ENCODE measurements at regions not wholly inside any gene's neighbourhood (a gene's known extent, or its start where the extent isn't known, plus 50 kb on each side); places are given as distances from the start of the nearest gene placed in this dataset.
"Not testable (repeated sequence)": the region's sequence is repeated elsewhere in the genome, so short reads cannot be mapped to it uniquely, and the experiment has no call there.

DNA sequence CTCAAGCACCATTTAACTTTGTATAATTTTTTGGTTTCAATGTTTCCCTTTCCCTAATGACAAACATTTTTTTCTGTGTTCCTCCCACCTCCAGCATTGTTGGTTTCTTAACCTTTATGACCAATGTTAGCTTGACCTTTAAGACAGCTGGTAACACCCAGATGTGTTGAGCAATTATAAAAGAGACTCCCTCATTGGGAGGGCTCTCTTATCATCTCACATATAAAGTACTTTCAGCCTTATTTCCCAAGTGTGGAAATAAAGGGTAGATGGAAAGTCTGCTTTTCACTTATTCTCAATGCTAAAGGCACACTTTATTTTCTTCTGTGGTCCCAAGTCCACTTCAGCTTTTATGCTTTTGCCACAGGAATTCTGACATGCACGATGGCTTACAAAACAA is 1420.4 kb downstream of the RAPGEF2 start:
- no peak overlapping the region for H3K4me3 ChIP-seq (ENCODE audit: low read depth, low read length)
- TF ChIP-seq, protein P1, sequence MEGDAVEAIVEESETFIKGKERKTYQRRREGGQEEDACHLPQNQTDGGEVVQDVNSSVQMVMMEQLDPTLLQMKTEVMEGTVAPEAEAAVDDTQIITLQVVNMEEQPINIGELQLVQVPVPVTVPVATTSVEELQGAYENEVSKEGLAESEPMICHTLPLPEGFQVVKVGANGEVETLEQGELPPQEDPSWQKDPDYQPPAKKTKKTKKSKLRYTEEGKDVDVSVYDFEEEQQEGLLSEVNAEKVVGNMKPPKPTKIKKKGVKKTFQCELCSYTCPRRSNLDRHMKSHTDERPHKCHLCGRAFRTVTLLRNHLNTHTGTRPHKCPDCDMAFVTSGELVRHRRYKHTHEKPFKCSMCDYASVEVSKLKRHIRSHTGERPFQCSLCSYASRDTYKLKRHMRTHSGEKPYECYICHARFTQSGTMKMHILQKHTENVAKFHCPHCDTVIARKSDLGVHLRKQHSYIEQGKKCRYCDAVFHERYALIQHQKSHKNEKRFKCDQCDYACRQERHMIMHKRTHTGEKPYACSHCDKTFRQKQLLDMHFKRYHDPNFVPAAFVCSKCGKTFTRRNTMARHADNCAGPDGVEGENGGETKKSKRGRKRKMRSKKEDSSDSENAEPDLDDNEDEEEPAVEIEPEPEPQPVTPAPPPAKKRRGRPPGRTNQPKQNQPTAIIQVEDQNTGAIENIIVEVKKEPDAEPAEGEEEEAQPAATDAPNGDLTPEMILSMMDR (IDR thresholded peaks at IDR 0.05; ENCODE audit: insufficient read depth, low read length): no peak
- no peak for DNase-seq (ENCODE audit: low read depth)

GRCh38 chr4:160537681-160538080 is 1434.8 kb downstream of the RAPGEF2 start:
- TF ChIP-seq, protein P1 (IDR thresholded peaks at IDR 0.05; ENCODE audit: insufficient read depth, low read length): no peak
- no peak overlapping the region for H3K4me3 ChIP-seq (ENCODE audit: low read depth, low read length)
- DNase-seq (ENCODE audit: low read depth): no peak

DNA sequence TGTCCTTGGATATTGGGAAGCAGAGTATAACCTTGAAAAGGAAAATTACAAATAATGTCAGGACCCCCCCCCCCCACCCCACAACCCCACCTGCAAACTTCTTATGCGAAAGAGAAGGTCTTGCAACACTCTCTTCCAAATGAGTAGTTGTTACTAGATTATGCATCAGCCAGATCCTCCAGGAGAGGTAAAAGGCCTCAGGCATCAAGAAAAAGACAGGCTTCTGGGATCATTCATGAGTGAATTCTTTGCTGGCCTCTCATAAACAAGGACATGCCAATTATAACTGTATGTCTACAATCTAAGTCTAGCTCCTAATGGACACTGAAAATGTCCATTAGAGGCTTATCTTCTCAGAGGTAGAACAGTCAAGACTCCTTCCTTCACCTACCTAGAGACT is 1443.3 kb downstream of the RAPGEF2 start:
- no peak overlapping the region for H3K4me3 ChIP-seq (ENCODE audit: low read depth, low read length)
- no peak for DNase-seq (ENCODE audit: low read depth)
- TF ChIP-seq, protein P1 (IDR thresholded peaks at IDR 0.05; ENCODE audit: insufficient read depth, low read length): no peak

DNA sequence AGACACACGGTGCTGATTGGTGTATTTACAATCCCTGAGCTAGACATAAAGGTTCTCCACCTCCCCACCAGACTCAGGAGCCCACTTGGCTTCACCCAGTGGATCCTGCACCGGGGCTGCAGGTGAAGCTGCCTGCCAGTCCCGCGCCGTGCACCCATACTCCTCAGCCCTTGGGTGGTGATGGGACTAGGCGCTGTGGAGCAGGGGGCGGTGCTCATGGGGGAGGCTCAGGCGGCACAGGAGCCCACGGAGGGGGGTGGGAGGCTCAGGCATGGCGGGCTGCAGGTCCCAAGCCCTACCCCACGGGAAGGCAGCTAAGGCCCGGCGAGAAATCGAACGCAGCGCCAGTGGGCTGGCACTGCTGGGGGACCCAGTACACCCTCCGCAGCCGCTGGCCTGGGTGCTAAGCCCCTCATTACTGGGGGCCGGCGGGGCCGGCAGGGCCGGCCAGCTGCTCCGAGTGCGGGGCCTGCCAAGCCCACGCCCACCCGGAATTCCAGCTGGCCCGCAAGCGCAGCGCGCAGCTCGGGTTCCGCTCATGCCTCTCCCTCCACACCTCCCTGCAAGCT is 1447.2 kb downstream of the RAPGEF2 start:
- H3K4me3 ChIP-seq (ENCODE audit: low read depth, low read length): not testable (repeated sequence)

GRCh38 chr4:160562661-160563060 is 1459.8 kb downstream of the RAPGEF2 start:
- H3K4me3 ChIP-seq (ENCODE audit: low read depth, low read length): no peak overlapping the region
- no peak for DNase-seq (ENCODE audit: low read depth)
- TF ChIP-seq, protein P1 (IDR thresholded peaks at IDR 0.05; ENCODE audit: insufficient read depth, low read length): no peak

More for the DNA sequence above, 1447.2 kb downstream of the RAPGEF2 start:
- DNase-seq (ENCODE audit: low read depth): not testable (repeated sequence)

DNA sequence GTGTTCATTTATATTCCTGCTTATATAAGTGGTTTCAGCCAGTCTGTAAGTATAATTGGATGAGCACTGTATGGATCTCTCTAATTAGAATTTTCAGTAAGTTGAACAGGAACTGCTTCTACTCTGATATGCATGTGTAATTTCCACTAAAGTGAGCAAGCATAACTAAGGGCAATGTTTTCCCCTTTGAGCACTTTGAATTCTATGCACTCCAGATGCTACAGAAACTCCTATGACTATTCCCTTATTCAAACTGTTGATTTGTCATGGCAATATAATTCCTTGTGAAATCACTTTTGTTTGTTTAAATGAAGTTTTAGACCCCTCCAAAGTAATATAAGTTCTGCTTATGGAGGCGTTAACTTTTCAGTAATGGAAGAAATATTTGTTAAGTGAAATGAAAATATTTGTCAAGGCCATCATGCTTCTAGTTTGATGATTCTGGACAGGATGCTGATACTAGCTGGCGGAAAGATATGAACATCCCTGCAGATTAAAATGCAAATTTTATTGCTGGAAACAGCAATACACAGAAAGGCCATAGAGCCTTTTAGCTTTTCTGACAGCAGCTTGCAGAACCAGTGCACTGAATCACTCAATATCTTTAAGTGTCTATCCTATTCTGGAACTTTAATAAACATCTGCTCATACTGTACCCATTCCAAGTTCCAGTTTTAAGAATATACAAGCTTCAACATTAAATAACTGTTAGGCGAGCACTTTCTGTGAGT is 1460.8 kb downstream of the RAPGEF2 start:
- H3K4me3 ChIP-seq (ENCODE audit: low read depth, low read length): no peak overlapping the region
- TF ChIP-seq, protein P1 (IDR thresholded peaks at IDR 0.05; ENCODE audit: insufficient read depth, low read length): no peak
- no peak for DNase-seq (ENCODE audit: low read depth)

DNA sequence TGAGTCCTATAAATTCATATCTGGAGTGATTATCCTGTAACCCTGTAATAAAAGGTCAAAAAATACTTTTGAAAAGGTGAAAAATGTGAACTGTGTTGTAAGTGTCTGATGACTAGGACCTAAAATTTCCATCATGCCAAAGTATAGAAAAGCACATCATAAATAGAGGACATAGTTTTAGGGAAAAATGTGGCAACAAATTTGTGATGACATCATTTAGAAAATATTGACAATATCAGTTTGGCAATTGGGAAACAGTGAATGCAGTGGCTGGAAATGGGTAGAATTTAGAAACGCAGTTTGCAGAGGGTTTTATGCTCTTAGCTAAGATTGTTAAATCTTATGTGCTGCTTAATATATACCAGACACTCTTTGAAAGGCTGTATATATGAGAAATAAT is 1464.8 kb downstream of the RAPGEF2 start:
- no peak for DNase-seq (ENCODE audit: low read depth)
- TF ChIP-seq, protein P1 (IDR thresholded peaks at IDR 0.05; ENCODE audit: insufficient read depth, low read length): no peak
- no peak overlapping the region for H3K4me3 ChIP-seq (ENCODE audit: low read depth, low read length)

All from fibroblast of the aortic adventitia (primary cell).